Kidney tubule cell (primary cell): ENCODE measurements at regions not wholly inside any gene's neighbourhood (a gene's known extent, or its start where the extent isn't known, plus 50 kb on each side); places are given as distances from the start of the nearest gene placed in this dataset.

Experiments used
- DNase-seq: peaks from one replicate; pipeline ENCODE4 v3.0.0-alpha.2; 2018; ENCODE audit warnings: low spot score

- no peak for DNase-seq
Observed at GRCh38 chr21:38930853-38931252, 125.1 kb downstream of the ETS2 start.

- DNase-seq: no peak
Observed at GRCh38 chr21:38930066-38930465, 124.3 kb downstream of the ETS2 start.

GRCh38 chr21:38929652-38930051 is 123.9 kb downstream of the ETS2 start:
- no peak for DNase-seq

GRCh38 chr21:38929142-38929541 is 123.4 kb downstream of the ETS2 start:
- DNase-seq: no peak

GRCh38 chr21:38927776-38928175 is 122.0 kb downstream of the ETS2 start:
- no peak for DNase-seq

- DNase-seq: peak; percentile 86
Observed at GRCh38 chr21:38925923-38926322, 120.2 kb downstream of the ETS2 start.

- DNase-seq: no peak
Observed at GRCh38 chr21:38925478-38925877, 119.7 kb downstream of the ETS2 start.

- no peak for DNase-seq
Observed at GRCh38 chr21:38924954-38925353, 119.2 kb downstream of the ETS2 start.

- DNase-seq: no peak
Observed at GRCh38 chr21:38923429-38923828, 117.7 kb downstream of the ETS2 start.

- DNase-seq: no peak
Observed at GRCh38 chr21:38922474-38923235, 116.9 kb downstream of the ETS2 start.

GRCh38 chr21:38921511-38922251 is 116.0 kb downstream of the ETS2 start:
- peak; percentile 70 for DNase-seq

- DNase-seq: no peak
Observed at GRCh38 chr21:38920631-38921398, 115.1 kb downstream of the ETS2 start.

GRCh38 chr21:38918607-38919346 is 113.0 kb downstream of the ETS2 start:
- no peak for DNase-seq

GRCh38 chr21:38917043-38917774 is 111.5 kb downstream of the ETS2 start:
- DNase-seq: no peak

- DNase-seq: no peak
Observed at GRCh38 chr21:38916214-38916964, 110.7 kb downstream of the ETS2 start.

GRCh38 chr21:38915546-38915945 is 109.8 kb downstream of the ETS2 start:
- no peak for DNase-seq

- DNase-seq: no peak
Observed at GRCh38 chr21:38914528-38915293, 109.0 kb downstream of the ETS2 start.

- no peak for DNase-seq
Observed at GRCh38 chr21:38913893-38914527, 108.3 kb downstream of the ETS2 start.
